ENCODE measurements at regions not wholly inside any gene's neighbourhood (a gene's known extent, or its start where the extent isn't known, plus 50 kb on each side); places are given as distances from the start of the nearest gene placed in this dataset.

DNA sequence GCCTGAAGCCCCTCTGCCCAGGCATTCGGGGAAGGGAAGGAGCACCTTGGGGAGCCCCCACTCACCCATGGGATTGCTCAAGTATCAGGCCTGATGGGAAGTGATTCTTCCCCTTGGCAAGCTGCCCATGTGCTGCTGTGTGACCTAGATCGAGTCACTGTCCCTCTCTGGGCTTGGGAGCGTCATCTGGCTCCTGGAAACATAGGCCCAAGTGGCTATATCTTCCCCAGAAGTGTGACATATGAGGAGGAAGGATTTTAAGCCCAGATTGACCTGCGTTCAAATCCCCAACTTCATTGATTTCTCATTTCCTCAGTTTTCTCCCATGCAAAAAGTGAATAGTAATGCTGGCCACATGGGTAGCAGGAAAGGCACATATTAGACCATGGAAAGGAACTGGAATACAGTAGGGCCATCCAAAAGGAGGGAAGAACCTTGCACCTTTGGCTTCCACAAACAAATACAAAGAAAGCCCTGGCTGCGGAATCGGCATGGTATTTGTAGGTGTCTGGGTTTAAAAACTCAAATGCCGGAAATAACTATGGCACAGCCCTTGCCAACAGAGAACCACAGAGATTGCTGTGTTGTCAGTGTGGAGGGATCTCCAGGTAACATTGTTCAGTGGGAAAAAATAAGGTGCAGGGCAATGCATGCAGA lies 169.5 kb upstream of the ZMIZ1 start:
- ATAC-seq = no peak

- ATAC-seq = peak in 1 of 2 donors; percentile 17
These were observed 168.6 kb upstream of the ZMIZ1 start for GRCh38 chr10:78899996-78900714.

DNA sequence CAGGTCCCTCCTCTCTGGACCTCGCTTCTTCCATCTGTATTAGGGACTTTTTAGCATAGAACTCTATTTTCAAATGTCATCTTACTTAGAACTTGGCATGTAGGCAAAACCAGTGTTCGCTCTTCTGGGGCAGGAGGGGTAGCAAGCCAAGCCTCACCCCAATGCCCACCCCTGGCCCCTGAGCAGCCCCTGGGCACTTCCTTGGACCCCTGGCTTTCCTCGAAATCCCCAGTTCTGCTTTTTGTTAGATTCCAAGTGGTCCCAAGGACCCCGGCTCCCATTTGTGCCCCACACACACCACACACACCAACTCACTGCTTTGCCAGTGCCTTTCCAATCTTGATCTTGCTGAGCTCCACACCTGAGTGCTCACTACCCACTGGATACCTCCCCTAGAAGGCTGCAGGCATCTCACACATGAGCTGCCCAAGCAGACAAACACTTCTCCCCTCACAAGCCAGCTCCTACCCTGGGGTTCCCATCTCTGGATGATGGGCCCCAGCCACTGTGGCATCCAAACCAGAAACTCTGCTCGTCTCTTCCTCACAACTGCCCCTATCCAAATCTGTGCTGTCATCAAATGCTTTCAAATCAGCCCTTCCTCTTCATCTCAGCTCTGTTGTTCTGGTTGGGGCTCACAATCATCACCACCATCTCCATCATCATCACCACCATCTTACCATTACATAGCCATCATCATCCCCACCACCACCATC lies 167.9 kb upstream of the ZMIZ1 start:
- ATAC-seq = no peak

DNA sequence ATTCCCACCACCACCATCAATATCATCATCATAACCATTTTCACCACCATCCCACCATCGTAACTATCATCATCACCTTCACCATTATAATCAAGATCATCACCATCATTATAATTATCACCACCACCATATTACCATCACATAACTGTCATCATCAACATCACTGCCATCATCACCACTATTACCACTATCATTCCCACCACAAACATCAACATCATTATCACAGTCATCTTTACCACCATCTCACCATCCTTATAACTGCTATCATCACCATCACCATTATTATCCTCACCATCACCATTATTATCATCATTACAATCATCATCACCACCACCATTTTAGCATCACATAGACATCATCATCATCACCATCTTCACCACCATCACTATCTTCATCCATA lies 167.1 kb upstream of the ZMIZ1 start:
- ATAC-seq = no peak

DNA sequence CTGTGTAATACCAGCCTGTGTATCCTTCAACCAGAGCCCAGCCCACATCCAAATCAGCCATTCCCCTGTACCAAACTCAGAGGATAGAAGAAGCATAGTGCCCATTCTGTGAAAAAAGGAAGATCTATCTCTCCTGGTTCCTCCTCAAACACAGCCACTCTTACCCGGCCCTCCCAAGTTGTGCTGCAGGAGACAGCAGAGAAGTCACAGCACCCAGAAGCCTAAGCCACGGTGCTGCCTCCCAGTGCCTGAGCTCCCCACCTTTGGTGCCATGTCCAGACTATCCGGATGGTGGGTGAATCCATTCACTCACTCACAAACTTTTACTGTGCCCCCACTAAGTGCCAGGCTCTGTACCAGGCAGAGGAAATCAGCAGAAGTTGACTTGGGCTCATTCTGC lies 166.0 kb upstream of the ZMIZ1 start:
- ATAC-seq = no peak

- ATAC-seq = no peak
These were observed 165.3 kb upstream of the ZMIZ1 start for GRCh38 chr10:78903341-78903940.

GRCh38 chr10:78904196-78904595 lies 164.6 kb upstream of the ZMIZ1 start:
- ATAC-seq = no peak

GRCh38 chr10:78905015-78905956 lies 163.5 kb upstream of the ZMIZ1 start:
- ATAC-seq = no peak

DNA sequence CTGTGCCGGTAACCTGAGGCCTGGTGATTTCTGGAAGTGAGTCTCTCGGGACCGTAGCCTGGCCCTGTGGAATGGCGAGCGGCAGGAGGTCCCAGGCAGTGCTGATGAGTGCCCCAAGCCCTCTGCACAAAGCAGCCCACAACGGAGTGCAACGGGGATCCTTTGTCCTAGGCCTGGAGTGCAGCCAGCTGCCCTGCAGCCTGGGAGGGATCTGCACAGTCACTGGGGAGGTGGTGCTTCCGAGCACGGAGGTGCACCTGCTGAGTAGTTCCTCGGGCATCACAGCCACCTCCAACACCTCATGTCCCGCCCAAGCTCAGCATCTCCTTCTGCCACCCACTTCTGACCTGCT lies 162.8 kb upstream of the ZMIZ1 start:
- no peak for ATAC-seq

GRCh38 chr10:78906734-78907390 lies 161.9 kb upstream of the ZMIZ1 start:
- ATAC-seq = no peak

GRCh38 chr10:78907551-78908211 lies 161.1 kb upstream of the ZMIZ1 start:
- no peak for ATAC-seq

DNA sequence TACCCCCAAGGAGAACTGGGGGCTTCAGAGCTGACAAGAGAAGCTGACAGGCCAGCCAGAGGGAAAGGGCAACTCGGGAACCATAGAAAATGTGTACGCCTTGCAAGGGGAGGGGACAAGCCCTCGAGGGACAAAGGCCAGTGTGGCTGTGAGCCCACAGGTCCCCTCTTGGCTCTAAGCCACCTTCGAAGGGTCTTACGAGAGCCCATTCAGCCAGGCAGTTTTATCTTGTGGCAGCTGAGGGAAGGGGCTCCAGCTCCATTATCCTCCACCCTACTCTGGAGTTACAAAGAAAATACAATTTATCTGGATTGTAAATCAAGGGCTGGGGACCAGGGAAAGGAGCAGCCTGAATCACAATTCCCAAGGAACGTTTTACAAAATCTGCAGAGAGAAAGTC lies 159.5 kb upstream of the ZMIZ1 start:
- ATAC-seq = no peak

DNA sequence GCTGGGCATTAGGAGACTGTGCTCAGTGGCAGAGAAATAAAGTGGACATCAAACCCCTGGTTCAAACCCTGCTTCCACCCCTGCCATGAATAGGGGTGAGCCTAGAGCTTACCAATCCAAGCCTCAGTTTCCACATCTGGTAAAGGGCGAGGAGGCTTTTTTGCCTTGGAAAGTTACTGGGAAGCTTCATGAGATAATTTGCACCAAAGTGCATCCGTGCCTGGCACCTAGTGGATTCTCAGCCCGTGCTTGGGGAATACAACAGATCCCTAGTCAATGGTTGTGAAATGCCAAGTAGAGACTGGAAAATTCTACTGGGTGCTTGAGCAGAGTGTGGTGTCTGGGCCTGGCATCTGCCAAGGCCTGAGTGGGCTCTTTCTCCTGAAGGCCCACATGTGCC lies 158.7 kb upstream of the ZMIZ1 start:
- no peak for ATAC-seq

GRCh38 chr10:78910476-78910875 lies 158.3 kb upstream of the ZMIZ1 start:
- no peak for ATAC-seq

DNA sequence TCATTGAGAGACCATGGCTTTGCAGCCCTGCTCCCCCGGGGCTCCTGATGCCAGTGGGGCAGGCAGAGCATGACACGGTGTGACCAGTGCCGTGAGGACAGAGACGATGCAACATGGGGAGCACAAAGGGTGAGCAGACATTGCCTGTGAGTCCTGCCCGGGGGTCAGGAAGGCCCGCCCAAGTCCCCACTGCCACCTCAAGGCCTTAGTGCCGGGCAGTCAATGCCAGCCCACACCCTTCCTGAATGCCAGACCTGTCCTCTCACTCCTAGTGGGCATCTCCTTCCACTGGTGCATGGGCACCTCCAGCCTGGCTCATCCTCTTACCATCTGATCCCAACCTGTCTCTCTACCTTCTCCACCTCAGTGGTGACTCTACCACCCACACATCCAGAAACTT lies 157.9 kb upstream of the ZMIZ1 start:
- no peak for ATAC-seq

GRCh38 chr10:78911533-78912340 lies 157.0 kb upstream of the ZMIZ1 start:
- no peak for ATAC-seq

DNA sequence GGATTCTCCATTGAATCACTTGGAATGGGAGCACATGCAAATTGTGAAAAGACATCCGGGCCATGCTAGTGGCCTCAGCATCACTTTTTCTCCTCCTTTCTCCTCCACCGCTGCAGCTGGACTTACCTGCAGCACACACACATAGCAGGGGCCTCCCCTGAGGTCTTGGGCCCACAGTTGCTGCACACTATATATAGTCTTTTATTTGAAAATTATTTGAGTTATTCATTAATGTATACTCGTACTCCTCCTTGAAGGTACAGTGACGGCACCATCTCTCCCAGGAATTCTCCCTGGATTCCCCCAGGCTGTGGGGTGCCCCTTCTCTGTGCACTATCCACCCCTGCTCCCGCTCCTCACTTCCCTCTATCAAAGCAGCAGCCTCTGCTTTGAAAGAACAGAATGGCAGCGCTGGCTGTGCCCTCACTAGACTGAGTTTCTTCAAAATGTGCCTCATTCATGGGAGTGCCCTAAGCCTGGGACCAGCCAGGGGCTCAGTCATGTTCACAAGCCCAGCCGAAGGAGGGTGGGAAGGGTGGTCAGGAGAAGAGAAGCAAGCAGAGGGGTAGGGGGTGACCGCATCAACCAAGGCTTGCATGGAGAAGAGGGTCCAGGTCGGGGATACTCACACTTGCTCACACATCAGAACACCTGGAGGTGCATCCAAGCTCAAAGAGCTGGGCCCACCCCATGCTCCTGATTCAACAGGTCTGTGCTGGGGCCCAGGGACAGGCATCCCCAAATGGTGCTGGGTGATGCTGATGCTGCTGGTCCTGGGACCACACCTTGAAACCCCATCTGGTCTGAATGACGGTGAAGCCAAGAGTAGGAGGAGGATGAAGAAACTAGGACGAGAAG lies 156.2 kb upstream of the ZMIZ1 start:
- ATAC-seq = no peak

GRCh38 chr10:78913219-78914059 lies 155.3 kb upstream of the ZMIZ1 start:
- no peak for ATAC-seq

- ATAC-seq = no peak
These were observed 154.7 kb upstream of the ZMIZ1 start for GRCh38 chr10:78914060-78914378.
